Osteoblast (primary cell): ENCODE measurements at regions not wholly inside any gene's neighbourhood (a gene's known extent, or its start where the extent isn't known, plus 50 kb on each side); places are given as distances from the start of the nearest gene placed in this dataset.

Experiments
- DNase-seq: peaks from one replicate; pipeline ENCODE4 v3.0.0; 2011; ENCODE audit warnings: low spot score, mixed read lengths; ENCODE audit not compliant: insufficient read length; ENCODE audit errors: missing footprints
- H2AFZ ChIP-seq: 2 replicates; pipeline ENCODE4 v1.6.0; 2011; ENCODE audit warnings: mild to moderate bottlenecking, low read length
- H3K27ac ChIP-seq: 2 replicates; pipeline ENCODE4 v1.5.1; 2011; ENCODE audit warnings: mild to moderate bottlenecking, low read depth, low read length, moderate library complexity
- H3K27me3 ChIP-seq: 2 replicates; pipeline ENCODE4 v1.6.0; 2012; ENCODE audit warnings: mild to moderate bottlenecking, control low read depth, inconsistent platforms, low read length, moderate library complexity; ENCODE audit not compliant: insufficient read depth
- H3K36me3 ChIP-seq: 2 replicates; pipeline ENCODE4 v1.5.1; 2011; ENCODE audit warnings: mild to moderate bottlenecking, low read length, control low read depth, moderate library complexity; ENCODE audit not compliant: insufficient read depth
- H3K4me1 ChIP-seq: 2 replicates; pipeline ENCODE4 v1.5.1; 2011; ENCODE audit warnings: mild to moderate bottlenecking, low read length, control low read depth, moderate library complexity; ENCODE audit not compliant: insufficient read depth
- H3K4me2 ChIP-seq: 2 replicates; pipeline ENCODE4 v1.6.0; 2011; ENCODE audit warnings: mild to moderate bottlenecking, low read length; ENCODE audit not compliant: insufficient read depth
- H3K4me3 ChIP-seq: fragments of 200-600 bp; sonication (generic); 3 replicates; pipeline ENCODE4 v1.5.1; 2012; ENCODE audit warnings: mild to moderate bottlenecking, low read length, inconsistent platforms; ENCODE audit not compliant: insufficient read depth
- H3K79me2 ChIP-seq: 2 replicates; pipeline ENCODE4 v1.6.0; 2012; ENCODE audit warnings: mild to moderate bottlenecking, low read length, control low read depth, inconsistent platforms; ENCODE audit not compliant: insufficient read depth
- H3K9me3 ChIP-seq: 2 replicates; pipeline ENCODE4 v1.5.1; 2011; ENCODE audit warnings: low read depth, low read length, control low read depth
- H4K20me1 ChIP-seq: 2 replicates; pipeline ENCODE4 v1.6.0; 2012; ENCODE audit warnings: mild to moderate bottlenecking, low read length, control low read depth; ENCODE audit not compliant: insufficient read depth
- CTCF ChIP-seq: IDR thresholded peaks from 2 replicates; pipeline ENCODE4 v1.5.1; 2011; ENCODE audit warnings: mild to moderate bottlenecking, low read depth, low read length, moderate library complexity; ENCODE audit errors: extremely low read depth

GRCh38 chr1:185681034-185681633 is 53.1 kb upstream of the HMCN1 start:
- H3K4me2 ChIP-seq = no peak overlapping the region
- H3K27me3 ChIP-seq = no peaks in the 10 kb centered on the region
- no peaks in the 10 kb centered on the region for H3K4me1 ChIP-seq
- DNase-seq = no peak
- no peak overlapping the region for H3K4me3 ChIP-seq
- no peak overlapping the region for H2AFZ ChIP-seq
- no peaks in the 10 kb centered on the region for H3K9me3 ChIP-seq
- H4K20me1 ChIP-seq = no peaks in the 10 kb centered on the region
- H3K79me2 ChIP-seq = no peaks in the 10 kb centered on the region
- H3K36me3 ChIP-seq = no peaks in the 10 kb centered on the region
- peak; percentile 61 for TF ChIP-seq CTCF
- no peak overlapping the region for H3K27ac ChIP-seq

GRCh38 chr1:185680453-185680852 is 53.7 kb upstream of the HMCN1 start:
- Histone ChIP-seq H3K27ac (no peak overlapping the region), H3K4me2 (no peak overlapping the region), H3K36me3 (no peaks in the 10 kb centered on the region), H3K4me3 (no peak overlapping the region), H3K4me1 (no peaks in the 10 kb centered on the region), H3K27me3 (no peaks in the 10 kb centered on the region), H3K79me2 (no peaks in the 10 kb centered on the region), H2AFZ (no peak overlapping the region), H4K20me1 (no peaks in the 10 kb centered on the region), H3K9me3 (no peaks in the 10 kb centered on the region)
- DNase-seq = no peak
- no peak for TF ChIP-seq CTCF

GRCh38 chr1:185679220-185679619 is 55.0 kb upstream of the HMCN1 start:
- no peak overlapping the region for H3K4me2 ChIP-seq
- H3K79me2 ChIP-seq = no peaks in the 10 kb centered on the region
- H3K4me1 ChIP-seq = peaks cover 3% of the 10 kb centered on the region
- H3K4me3 ChIP-seq = no peak overlapping the region
- no peaks in the 10 kb centered on the region for H4K20me1 ChIP-seq
- H3K36me3 ChIP-seq = no peaks in the 10 kb centered on the region
- no peak overlapping the region for H3K27ac ChIP-seq
- no peaks in the 10 kb centered on the region for H3K27me3 ChIP-seq
- no peak overlapping the region for H2AFZ ChIP-seq
- DNase-seq = no peak
- no peak for TF ChIP-seq CTCF
- H3K9me3 ChIP-seq = no peaks in the 10 kb centered on the region

DNA sequence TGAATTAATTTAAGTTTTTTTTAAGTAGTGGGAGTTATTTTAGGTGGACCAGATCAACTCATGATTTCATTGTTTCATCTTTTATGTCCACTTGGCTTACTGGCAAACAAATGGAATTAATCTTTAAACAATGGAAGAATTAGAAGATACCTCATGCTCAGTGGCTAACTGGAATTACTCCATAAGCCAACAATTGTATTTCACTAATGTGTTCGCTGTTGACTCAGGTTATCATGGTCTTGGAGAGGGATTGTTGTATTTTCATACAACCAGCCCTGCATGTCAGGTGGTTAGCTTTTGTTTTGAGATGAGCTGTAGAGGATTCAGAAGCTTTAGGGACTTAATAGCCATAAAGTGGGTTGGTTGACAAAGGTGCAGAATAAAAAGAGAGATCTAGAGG is 57.2 kb upstream of the HMCN1 start:
- TF ChIP-seq CTCF = no peak

More for the DNA sequence above, 57.2 kb upstream of the HMCN1 start:
- no peaks in the 10 kb centered on the region for H3K36me3 ChIP-seq
- H3K27ac ChIP-seq = no peak overlapping the region
- no peaks in the 10 kb centered on the region for H3K27me3 ChIP-seq
- no peak overlapping the region for H2AFZ ChIP-seq
- no peaks in the 10 kb centered on the region for H4K20me1 ChIP-seq
- H3K4me2 ChIP-seq = no peak overlapping the region
- no peak overlapping the region for H3K4me3 ChIP-seq
- H3K79me2 ChIP-seq = no peaks in the 10 kb centered on the region
- no peaks in the 10 kb centered on the region for H3K9me3 ChIP-seq
- H3K4me1 ChIP-seq = peaks cover 4% of the 10 kb centered on the region
- DNase-seq = no peak
